ENCODE measurements at regions not wholly inside any gene's neighbourhood (a gene's known extent, or its start where the extent isn't known, plus 50 kb on each side); places are given as distances from the start of the nearest gene placed in this dataset.

- Histone ChIP-seq H3K27ac (no peak overlapping the region), H3K27me3 (no peaks in the 10 kb centered on the region), H3K4me3 (no peak overlapping the region), H3K36me3 (no peaks in the 10 kb centered on the region), H3K9me3 (no peaks in the 10 kb centered on the region), H3K4me1 (ENCODE audit: insufficient read depth) (no peaks in the 10 kb centered on the region)
- DNase-seq: no peak
- TF ChIP-seq CTCF (IDR thresholded peaks at IDR 0.05): no peak
- TF ChIP-seq POLR2A (IDR thresholded peaks at IDR 0.05): no peak
- no peak for TF ChIP-seq EP300 (IDR thresholded peaks at IDR 0.05)
- intact Hi-C loops (cut with DNase I): no loop called here
- 72 to 88% (median 82%) methylated on average over 6 of the region's 6 CpGs for WGBS, 3 donors
Measured at GRCh38 chr2:126467367-126468054, 188.4 kb upstream of the GYPC start.

DNA sequence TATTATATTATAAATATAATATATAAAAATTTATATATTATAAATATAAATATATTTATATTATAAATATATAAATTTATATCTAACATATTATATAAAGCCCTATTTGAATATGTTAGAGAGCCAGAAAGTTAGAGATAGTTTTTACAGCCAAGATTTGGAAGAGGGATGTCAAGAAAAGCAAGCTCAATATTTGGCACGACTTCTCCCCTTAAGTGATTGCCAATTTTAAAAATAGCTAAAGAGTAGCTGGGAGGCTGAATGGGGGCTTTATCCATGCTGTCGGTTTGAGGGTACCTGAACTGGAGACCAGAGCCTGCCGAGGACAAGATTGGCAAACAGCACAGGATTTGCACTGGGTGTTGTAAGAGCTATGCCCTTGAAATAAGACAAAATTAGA, 180.9 kb upstream of the GYPC start:
- Histone ChIP-seq H3K36me3 (no peaks in the 10 kb centered on the region), H3K27ac (no peak overlapping the region), H3K9me3 (no peaks in the 10 kb centered on the region), H3K4me1 (ENCODE audit: insufficient read depth) (peaks cover 3% of the 10 kb centered on the region), H3K4me3 (no peak overlapping the region), H3K27me3 (no peaks in the 10 kb centered on the region)
- 31 to 39% (median 38%) methylated on average over 3 of the region's 3 CpGs for WGBS, 3 donors
- no peak for TF ChIP-seq EP300 (IDR thresholded peaks at IDR 0.05)
- no peak for TF ChIP-seq CTCF (IDR thresholded peaks at IDR 0.05)
- TF ChIP-seq POLR2A (IDR thresholded peaks at IDR 0.05): no peak
- intact Hi-C loops (cut with DNase I): no loop called here
- no peak for DNase-seq

GRCh38 chr2:126476691-126477090, 179.3 kb upstream of the GYPC start:
- Histone ChIP-seq H3K27ac (no peak overlapping the region), H3K36me3 (no peaks in the 10 kb centered on the region), H3K4me3 (no peak overlapping the region), H3K9me3 (no peaks in the 10 kb centered on the region), H3K4me1 (ENCODE audit: insufficient read depth) (peaks cover 3% of the 10 kb centered on the region), H3K27me3 (no peaks in the 10 kb centered on the region)
- WGBS, 3 donors: 54 to 67% (median 66%) methylated on average over 5 of the region's 5 CpGs
- no peak for TF ChIP-seq EP300 (IDR thresholded peaks at IDR 0.05)
- TF ChIP-seq POLR2A (IDR thresholded peaks at IDR 0.05): no peak
- TF ChIP-seq CTCF (IDR thresholded peaks at IDR 0.05): no peak
- intact Hi-C loops (cut with DNase I): no loop called here
- DNase-seq: no peak

DNA sequence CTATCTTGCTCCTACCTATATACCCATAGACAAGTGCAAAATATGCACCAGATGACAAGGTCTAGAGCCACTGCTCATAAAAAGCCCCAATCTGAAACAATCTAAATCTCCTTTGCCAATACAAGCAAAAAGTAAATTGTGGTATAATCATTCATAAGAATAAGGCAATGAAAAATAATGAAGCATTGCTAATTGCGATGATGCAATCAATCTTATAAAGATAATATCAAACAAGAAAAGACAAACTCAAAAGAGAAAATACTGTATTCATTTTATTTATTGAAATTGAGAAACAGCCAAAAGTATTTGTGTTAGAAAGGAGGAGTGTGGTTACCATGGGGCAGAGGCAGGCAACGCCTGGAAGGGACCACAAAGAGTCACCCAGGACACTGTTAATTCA, 175.9 kb upstream of the GYPC start:
- H3K36me3 ChIP-seq: no peaks in the 10 kb centered on the region
- H3K27ac ChIP-seq: no peak overlapping the region
- H3K4me3 ChIP-seq: no peak overlapping the region
- H3K9me3 ChIP-seq: no peaks in the 10 kb centered on the region
- WGBS, 3 donors: 89 to 96% (median 94%) methylated on average over 2 of the region's 2 CpGs
- peaks cover 3% of the 10 kb centered on the region for H3K4me1 ChIP-seq (ENCODE audit: insufficient read depth)
- no peak for DNase-seq
- intact Hi-C loops (cut with DNase I): no loop called here
- no peak for TF ChIP-seq EP300 (IDR thresholded peaks at IDR 0.05)
- no peak for TF ChIP-seq CTCF (IDR thresholded peaks at IDR 0.05)
- TF ChIP-seq POLR2A (IDR thresholded peaks at IDR 0.05): no peak
- H3K27me3 ChIP-seq: no peaks in the 10 kb centered on the region
